Retinal pigment epithelial cell (primary cell): ENCODE measurements at regions not wholly inside any gene's neighbourhood (a gene's known extent, or its start where the extent isn't known, plus 50 kb on each side); places are given as distances from the start of the nearest gene placed in this dataset.

ENCODE experiments used
- DNase-seq: peaks from one replicate; pipeline ENCODE4 v3.0.0-alpha.2; 2010; ENCODE audit warnings: low read depth
- H3K4me3 ChIP-seq: 2 replicates; pipeline ENCODE4 v1.5.1; 2011; ENCODE audit warnings: mild to moderate bottlenecking, low read length, control low read depth, moderate library complexity
- CTCF ChIP-seq: conservative IDR thresholded peaks from 2 replicates; pipeline ENCODE4 v1.5.1; 2011; ENCODE audit warnings: low read depth, low read length, control low read depth, inconsistent platforms

GRCh38 chr10:93206652-93207051, 133.0 kb downstream of the CYP26A1 start:
- peak; percentile 26 for TF ChIP-seq CTCF
- no peak overlapping the region for H3K4me3 ChIP-seq
- DNase-seq = no peak

- H3K4me3 ChIP-seq = no peak overlapping the region
- no peak for TF ChIP-seq CTCF
- no peak for DNase-seq
Measured at GRCh38 chr10:93208717-93209464, 135.2 kb downstream of the CYP26A1 start.

- no peak for TF ChIP-seq CTCF
- no peak overlapping the region for H3K4me3 ChIP-seq
- peak; percentile 81 for DNase-seq
Measured at GRCh38 chr10:93211991-93212390, 138.3 kb downstream of the CYP26A1 start.

GRCh38 chr10:93215312-93215711, 141.6 kb downstream of the CYP26A1 start:
- DNase-seq = no peak

GRCh38 chr10:93216341-93216985, 142.8 kb downstream of the CYP26A1 start:
- no peak overlapping the region for H3K4me3 ChIP-seq
- TF ChIP-seq CTCF = no peak
- DNase-seq = no peak

More at GRCh38 chr10:93215312-93215711, 141.6 kb downstream of the CYP26A1 start:
- TF ChIP-seq CTCF = no peak
- no peak overlapping the region for H3K4me3 ChIP-seq

- DNase-seq = no peak
- no peak for TF ChIP-seq CTCF
- no peak overlapping the region for H3K4me3 ChIP-seq
Measured at GRCh38 chr10:93218386-93218785, 144.7 kb downstream of the CYP26A1 start.

- H3K4me3 ChIP-seq = no peak overlapping the region
- TF ChIP-seq CTCF = no peak
- DNase-seq = no peak
Measured at GRCh38 chr10:93219347-93219746, 145.7 kb downstream of the CYP26A1 start.
